GM12878 (cell line): ENCODE measurements at regions not wholly inside any gene's neighbourhood (a gene's known extent, or its start where the extent isn't known, plus 50 kb on each side); places are given as distances from the start of the nearest gene placed in this dataset.

Source experiments
- IKZF1 ChIP-seq: fragments of 450-650 bp; conservative IDR thresholded peaks from 2 replicates; pipeline ENCODE4 v1.6.1; 2017; ENCODE audit warnings: antibody characterized with exemption, mild to moderate bottlenecking
- PRDM15 ChIP-seq: fragments of 450-650 bp; formaldehyde crosslinking; IDR thresholded peaks from 2 replicates; pipeline ENCODE4 v1.4.0; 2020; ENCODE audit warnings: mild to moderate bottlenecking, moderate library complexity
- SUZ12 ChIP-seq: fragments of 200-600 bp; sonication (generic); IDR thresholded peaks from one replicate; pipeline ENCODE4 v1.6.1; 2018; ENCODE audit warnings: antibody characterized with exemption, mild to moderate bottlenecking; ENCODE audit not compliant: unreplicated experiment
- WRNIP1 ChIP-seq: IDR thresholded peaks from 2 replicates; pipeline ENCODE4 v1.6.1; 2011; ENCODE audit warnings: low read depth, low read length, improper control_type of control experiment, borderline replicate concordance
- ZNF592 ChIP-seq: fragments of 450-650 bp; IDR thresholded peaks from 2 replicates; pipeline ENCODE4 v1.6.1; 2017; ENCODE audit warnings: mild to moderate bottlenecking, moderate library complexity
- TF ChIP-seq, protein P1 (sequence below): fragments of 150-350 bp; IDR thresholded peaks from 2 replicates; pipeline ENCODE4 v1.6.1; 2014; ENCODE audit warnings: mild to moderate bottlenecking, low read depth, low read length

DNA sequence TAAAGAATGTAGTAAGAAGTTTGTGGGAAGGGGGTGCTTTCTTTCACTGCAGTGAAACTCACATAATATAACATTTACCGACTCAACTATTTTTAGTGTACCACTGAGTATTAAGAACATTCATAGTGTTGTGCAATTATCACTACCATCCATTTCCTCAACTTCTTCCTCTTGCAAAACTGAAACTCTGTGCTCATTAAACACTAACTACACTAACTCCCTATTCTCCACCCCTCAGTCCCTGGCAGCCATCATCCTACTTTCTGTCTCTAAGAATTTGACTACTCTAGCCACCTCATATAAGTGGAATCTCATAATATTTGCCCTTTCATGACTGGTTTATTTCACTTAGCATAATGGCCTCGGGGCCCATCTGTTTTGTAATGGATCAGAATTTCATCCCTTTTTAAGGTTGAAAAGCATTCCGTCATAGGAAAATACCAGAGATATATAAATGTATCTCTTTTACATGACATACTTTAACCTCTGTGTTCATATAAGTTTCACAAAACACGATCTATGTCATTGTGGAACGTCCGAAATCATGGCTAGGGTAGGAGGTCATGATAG, 56.3 kb upstream of the DIRAS2 start (continued):
- TF ChIP-seq PRDM15 (CRISPR knock-in tag) (no peak), SUZ12 (no peak), ZNF592 (no peak), WRNIP1 (no peak), IKZF1 (no peak)
- TF ChIP-seq, protein P1, sequence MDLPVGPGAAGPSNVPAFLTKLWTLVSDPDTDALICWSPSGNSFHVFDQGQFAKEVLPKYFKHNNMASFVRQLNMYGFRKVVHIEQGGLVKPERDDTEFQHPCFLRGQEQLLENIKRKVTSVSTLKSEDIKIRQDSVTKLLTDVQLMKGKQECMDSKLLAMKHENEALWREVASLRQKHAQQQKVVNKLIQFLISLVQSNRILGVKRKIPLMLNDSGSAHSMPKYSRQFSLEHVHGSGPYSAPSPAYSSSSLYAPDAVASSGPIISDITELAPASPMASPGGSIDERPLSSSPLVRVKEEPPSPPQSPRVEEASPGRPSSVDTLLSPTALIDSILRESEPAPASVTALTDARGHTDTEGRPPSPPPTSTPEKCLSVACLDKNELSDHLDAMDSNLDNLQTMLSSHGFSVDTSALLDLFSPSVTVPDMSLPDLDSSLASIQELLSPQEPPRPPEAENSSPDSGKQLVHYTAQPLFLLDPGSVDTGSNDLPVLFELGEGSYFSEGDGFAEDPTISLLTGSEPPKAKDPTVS, result no peak
